Mesenteric fat pad (tissue), 1 donor: ENCODE measurements at regions not wholly inside any gene's neighbourhood (a gene's known extent, or its start where the extent isn't known, plus 50 kb on each side); places are given as distances from the start of the nearest gene placed in this dataset.
"Not testable (repeated sequence)": the region's sequence is repeated elsewhere in the genome, so short reads cannot be mapped to it uniquely, and the experiment has no call there.

Experiments
- DNase-seq: peaks from one replicate; pipeline ENCODE4 v3.0.0-alpha.2; 2020; ENCODE audit warnings: low spot score
- donor health status: DM: yes; HTN: yes; CAD: no.

GRCh38 chrX:115840729-115841409 is 279.9 kb downstream of the PLS3 start:
- DNase-seq = not testable (repeated sequence)

GRCh38 chrX:115850986-115851385 is 290.0 kb downstream of the PLS3 start:
- DNase-seq = peak; percentile 41

GRCh38 chrX:115853260-115853659 is 292.3 kb downstream of the PLS3 start:
- not testable (repeated sequence) for DNase-seq

- DNase-seq = not testable (repeated sequence)
These were observed 289.4 kb upstream of the AGTR2 start for GRCh38 chrX:115881170-115881569.

- not testable (repeated sequence) for DNase-seq
These were observed 286.4 kb upstream of the AGTR2 start for GRCh38 chrX:115884121-115884520.

- DNase-seq = peak; percentile 97
These were observed 282.5 kb upstream of the AGTR2 start for GRCh38 chrX:115888041-115888440.

- DNase-seq = peak; percentile 94
These were observed 282.0 kb upstream of the AGTR2 start for GRCh38 chrX:115888519-115888918.

- peak; percentile 89 for DNase-seq
These were observed 281.2 kb upstream of the AGTR2 start for GRCh38 chrX:115889121-115889890.

GRCh38 chrX:115892056-115892708 is 278.4 kb upstream of the AGTR2 start:
- no peak for DNase-seq

GRCh38 chrX:115892787-115893671 is 277.5 kb upstream of the AGTR2 start:
- DNase-seq = peak; percentile 81

GRCh38 chrX:115894087-115894486 is 276.5 kb upstream of the AGTR2 start:
- no peak for DNase-seq

- DNase-seq = no peak
These were observed 274.7 kb upstream of the AGTR2 start for GRCh38 chrX:115895678-115896329.

- no peak for DNase-seq
These were observed 274.2 kb upstream of the AGTR2 start for GRCh38 chrX:115896362-115896761.

- DNase-seq = no peak
These were observed 272.6 kb upstream of the AGTR2 start for GRCh38 chrX:115897956-115898355.

- DNase-seq = no peak
These were observed 272.1 kb upstream of the AGTR2 start for GRCh38 chrX:115898382-115899001.

GRCh38 chrX:115900425-115900824 is 270.1 kb upstream of the AGTR2 start:
- DNase-seq = no peak

GRCh38 chrX:115901241-115901640 is 269.3 kb upstream of the AGTR2 start:
- DNase-seq = no peak

- DNase-seq = no peak
These were observed 267.5 kb upstream of the AGTR2 start for GRCh38 chrX:115902995-115903394.

- DNase-seq = no peak
These were observed 264.3 kb upstream of the AGTR2 start for GRCh38 chrX:115906276-115906675.

- DNase-seq = no peak
These were observed 263.7 kb upstream of the AGTR2 start for GRCh38 chrX:115906881-115907280.
